ENCODE measurements at regions not wholly inside any gene's neighbourhood (a gene's known extent, or its start where the extent isn't known, plus 50 kb on each side); places are given as distances from the start of the nearest gene placed in this dataset.

DNA sequence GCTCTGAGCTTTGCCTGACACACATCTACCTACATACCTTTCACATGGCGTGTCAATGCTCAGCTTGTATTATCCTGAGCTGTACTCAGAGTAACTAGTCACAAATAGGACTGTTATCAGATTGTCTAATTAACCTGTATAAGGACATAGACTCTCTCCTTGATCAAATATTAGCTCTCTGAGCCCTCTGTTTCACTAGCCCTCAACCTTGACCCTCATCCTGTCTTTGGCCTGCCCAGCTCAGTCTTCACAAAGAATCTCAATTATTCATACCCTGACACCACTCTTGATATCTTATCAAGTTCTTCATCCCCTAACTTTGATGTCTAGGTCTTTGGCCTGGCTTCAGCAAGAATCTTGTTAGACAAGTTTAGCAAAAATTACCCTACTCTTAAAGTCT is 320.7 kb upstream of the PCDH7 start:
- Histone ChIP-seq H3K4me3 (ENCODE audit: low read depth, low read length, poor library complexity, severe bottlenecking) (no peak overlapping the region), H3K36me3 (ENCODE audit: insufficient read depth, low read length) (no peaks in the 10 kb centered on the region), H4K20me1 (ENCODE audit: insufficient read depth, low read length) (no peaks in the 10 kb centered on the region), H3K27me3 (ENCODE audit: insufficient read depth, low read length) (no peaks in the 10 kb centered on the region), H3K4me1 (ENCODE audit: insufficient read depth, low read length, severe bottlenecking) (no peaks in the 10 kb centered on the region), H3K9ac (ENCODE audit: low read length) (no peak overlapping the region), H3F3A (ENCODE audit: insufficient read depth, low read length) (no peaks in the 10 kb centered on the region), H3K4me2 (ENCODE audit: low read length) (no peak overlapping the region), H3K9me2 (ENCODE audit: low read depth, low read length) (no peaks in the 10 kb centered on the region), H3K27ac (ENCODE audit: low read depth, low read length, poor library complexity, severe bottlenecking) (no peak overlapping the region), H3K9me3 (ENCODE audit: low read length) (no peaks in the 10 kb centered on the region), H2AFZ (ENCODE audit: low read length) (no peak overlapping the region), H3K79me2 (ENCODE audit: insufficient read depth, low read length) (no peaks in the 10 kb centered on the region)
- TF ChIP-seq, protein P1, sequence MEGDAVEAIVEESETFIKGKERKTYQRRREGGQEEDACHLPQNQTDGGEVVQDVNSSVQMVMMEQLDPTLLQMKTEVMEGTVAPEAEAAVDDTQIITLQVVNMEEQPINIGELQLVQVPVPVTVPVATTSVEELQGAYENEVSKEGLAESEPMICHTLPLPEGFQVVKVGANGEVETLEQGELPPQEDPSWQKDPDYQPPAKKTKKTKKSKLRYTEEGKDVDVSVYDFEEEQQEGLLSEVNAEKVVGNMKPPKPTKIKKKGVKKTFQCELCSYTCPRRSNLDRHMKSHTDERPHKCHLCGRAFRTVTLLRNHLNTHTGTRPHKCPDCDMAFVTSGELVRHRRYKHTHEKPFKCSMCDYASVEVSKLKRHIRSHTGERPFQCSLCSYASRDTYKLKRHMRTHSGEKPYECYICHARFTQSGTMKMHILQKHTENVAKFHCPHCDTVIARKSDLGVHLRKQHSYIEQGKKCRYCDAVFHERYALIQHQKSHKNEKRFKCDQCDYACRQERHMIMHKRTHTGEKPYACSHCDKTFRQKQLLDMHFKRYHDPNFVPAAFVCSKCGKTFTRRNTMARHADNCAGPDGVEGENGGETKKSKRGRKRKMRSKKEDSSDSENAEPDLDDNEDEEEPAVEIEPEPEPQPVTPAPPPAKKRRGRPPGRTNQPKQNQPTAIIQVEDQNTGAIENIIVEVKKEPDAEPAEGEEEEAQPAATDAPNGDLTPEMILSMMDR (IDR thresholded peaks at IDR 0.05; ENCODE audit: low read length): no peak
- TF ChIP-seq EZH2 (IDR thresholded peaks at IDR 0.05; ENCODE audit: borderline replicate concordance, low read length): no peak

DNA sequence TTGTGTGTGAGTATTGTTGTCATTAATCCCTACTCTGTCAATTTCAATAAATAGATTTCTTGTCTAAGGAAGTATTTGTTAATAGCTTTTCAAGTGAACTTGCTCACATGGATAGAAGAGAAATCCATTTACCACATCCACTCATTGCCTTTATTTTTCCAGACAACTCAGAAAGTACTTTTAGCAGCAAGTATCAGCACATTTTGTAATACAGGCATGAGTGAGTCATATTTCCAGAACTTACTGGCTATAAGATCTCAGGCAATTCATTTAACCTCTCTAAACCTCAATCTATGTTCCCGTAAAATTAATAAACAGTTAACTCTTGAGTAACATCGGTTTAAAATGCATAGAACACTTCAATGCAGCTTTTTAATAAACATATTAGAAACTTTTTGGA is 317.9 kb upstream of the PCDH7 start:
- Histone ChIP-seq H3F3A (ENCODE audit: insufficient read depth, low read length) (no peaks in the 10 kb centered on the region), H3K27me3 (ENCODE audit: insufficient read depth, low read length) (no peaks in the 10 kb centered on the region), H3K4me2 (ENCODE audit: low read length) (no peak overlapping the region), H3K36me3 (ENCODE audit: insufficient read depth, low read length) (no peaks in the 10 kb centered on the region), H3K9ac (ENCODE audit: low read length) (no peak overlapping the region), H3K9me2 (ENCODE audit: low read depth, low read length) (no peaks in the 10 kb centered on the region), H3K79me2 (ENCODE audit: insufficient read depth, low read length) (no peaks in the 10 kb centered on the region), H3K4me3 (ENCODE audit: low read depth, low read length, poor library complexity, severe bottlenecking) (no peak overlapping the region), H4K20me1 (ENCODE audit: insufficient read depth, low read length) (no peaks in the 10 kb centered on the region), H3K27ac (ENCODE audit: low read depth, low read length, poor library complexity, severe bottlenecking) (no peak overlapping the region), H2AFZ (ENCODE audit: low read length) (no peak overlapping the region), H3K4me1 (ENCODE audit: insufficient read depth, low read length, severe bottlenecking) (no peaks in the 10 kb centered on the region), H3K9me3 (ENCODE audit: low read length) (no peaks in the 10 kb centered on the region)
- TF ChIP-seq, protein P1 (IDR thresholded peaks at IDR 0.05; ENCODE audit: low read length): no peak
- TF ChIP-seq EZH2 (IDR thresholded peaks at IDR 0.05; ENCODE audit: borderline replicate concordance, low read length): no peak

GRCh38 chr4:30413915-30414314 is 306.3 kb upstream of the PCDH7 start:
- no peaks in the 10 kb centered on the region for H3K9me2 ChIP-seq (ENCODE audit: low read depth, low read length)
- TF ChIP-seq, protein P1 (IDR thresholded peaks at IDR 0.05; ENCODE audit: low read length): no peak
- TF ChIP-seq EZH2 (IDR thresholded peaks at IDR 0.05; ENCODE audit: borderline replicate concordance, low read length): no peak
- H3K4me1 ChIP-seq (ENCODE audit: insufficient read depth, low read length, severe bottlenecking): no peaks in the 10 kb centered on the region
- H3K36me3 ChIP-seq (ENCODE audit: insufficient read depth, low read length): no peaks in the 10 kb centered on the region
- no peaks in the 10 kb centered on the region for H3F3A ChIP-seq (ENCODE audit: insufficient read depth, low read length)
- H4K20me1 ChIP-seq (ENCODE audit: insufficient read depth, low read length): no peaks in the 10 kb centered on the region
- H2AFZ ChIP-seq (ENCODE audit: low read length): no peak overlapping the region
- H3K79me2 ChIP-seq (ENCODE audit: insufficient read depth, low read length): no peaks in the 10 kb centered on the region
- H3K27me3 ChIP-seq (ENCODE audit: insufficient read depth, low read length): no peaks in the 10 kb centered on the region
- H3K9me3 ChIP-seq (ENCODE audit: low read length): no peaks in the 10 kb centered on the region
- H3K4me2 ChIP-seq (ENCODE audit: low read length): no peak overlapping the region
- no peak overlapping the region for H3K4me3 ChIP-seq (ENCODE audit: low read depth, low read length, poor library complexity, severe bottlenecking)
- H3K27ac ChIP-seq (ENCODE audit: low read depth, low read length, poor library complexity, severe bottlenecking): no peak overlapping the region
- no peak overlapping the region for H3K9ac ChIP-seq (ENCODE audit: low read length)
